BLaER1 treated with 17β-estradiol and CSF1 and Interleukin-3, amounts not matched to agents 10 nM and 100 nM (cell line): ENCODE measurements at regions not wholly inside any gene's neighbourhood (a gene's known extent, or its start where the extent isn't known, plus 50 kb on each side); places are given as distances from the start of the nearest gene placed in this dataset.
A peak's percentile ranks its signal among the peaks of the same experiment; 100 is the strongest.

Experiments
- H3K27ac ChIP-seq, 11 experiments: shearing (Covaris generic); formaldehyde crosslinking; 2 replicates each; pipeline ENCODE4 v1.8.1; 2022
- H3K27me3 ChIP-seq, 11 experiments: shearing (Covaris generic); formaldehyde crosslinking; 2 replicates each; pipeline ENCODE4 v1.8.1; 2022
- H3K36me3 ChIP-seq, 11 experiments: shearing (Covaris generic); formaldehyde crosslinking; 2 replicates each; pipeline ENCODE4 v1.8.1; 2022
- H3K4me1 ChIP-seq, 10 experiments: shearing (Covaris generic); formaldehyde crosslinking; 2 replicates each; pipeline ENCODE4 v1.8.1; 2022
- H3K4me2 ChIP-seq, 11 experiments: shearing (Covaris generic); formaldehyde crosslinking; 2 replicates each; pipeline ENCODE4 v1.8.1; 2022
- H3K4me3 ChIP-seq, 10 experiments: shearing (Covaris generic); formaldehyde crosslinking; 2 replicates each; pipeline ENCODE4 v1.8.1; 2022
- H3K9ac ChIP-seq, 11 experiments: shearing (Covaris generic); formaldehyde crosslinking; 2 replicates each; pipeline ENCODE4 v1.8.1; 2022
- H3K9me3 ChIP-seq, 11 experiments: shearing (Covaris generic); formaldehyde crosslinking; replicated peaks in 1 of 11; 2 replicates each; pipeline ENCODE4 v1.8.1; 2022
- H4K20me1 ChIP-seq, 11 experiments: shearing (Covaris generic); formaldehyde crosslinking; 2 replicates each; pipeline ENCODE4 v1.8.1; 2022
- Cebpa-rat ChIP-seq, 11 experiments: shearing (Covaris generic); IDR thresholded peaks; 2 replicates each; pipeline ENCODE4 v1.8.1; 2022

- no peak overlapping the region for H3K9ac ChIP-seq
- no peak for TF ChIP-seq Cebpa-rat (IDR thresholded peaks at IDR 0.05)
- H3K27me3 ChIP-seq: 0 out of 22 replicates have a peak, but pooled peaks cover 0 to 10% (median 0%) of the 10 kb centered on the region in 11 experiments
- no peak overlapping the region for H3K27ac ChIP-seq
- H3K36me3 ChIP-seq: no peaks in the 10 kb centered on the region
- H3K9me3 ChIP-seq: no peaks in the 10 kb centered on the region
- H3K4me2 ChIP-seq: no peak overlapping the region
- peaks cover 0 to 30% (median 20%) of the 10 kb centered on the region in 10 experiments; a peak in 16 of 20 replicates for H3K4me1 ChIP-seq
- H4K20me1 ChIP-seq: no peaks in the 10 kb centered on the region
- no peak overlapping the region for H3K4me3 ChIP-seq
Measured at GRCh38 chr6:14047151-14047740, 70.3 kb upstream of the CD83 start.

GRCh38 chr6:14048837-14049236 lies 68.7 kb upstream of the CD83 start:
- H3K27me3 ChIP-seq: 0 out of 22 replicates have a peak, but pooled peaks cover 0 to 3% (median 0%) of the 10 kb centered on the region in 11 experiments
- 0 out of 22 replicates have a peak, but pooled peaks of 1 of the 11 experiments have one; percentile 12 for TF ChIP-seq Cebpa-rat (IDR thresholded peaks at IDR 0.05)
- H4K20me1 ChIP-seq: no peaks in the 10 kb centered on the region
- no peaks in the 10 kb centered on the region for H3K36me3 ChIP-seq
- H3K9ac ChIP-seq: no peak overlapping the region
- peaks cover 5 to 15% (median 13%) of the 10 kb centered on the region in 10 experiments; a peak in 18 of 20 replicates for H3K4me1 ChIP-seq
- no peak overlapping the region for H3K4me2 ChIP-seq
- H3K27ac ChIP-seq: no peak overlapping the region
- no peaks in the 10 kb centered on the region for H3K9me3 ChIP-seq
- no peak overlapping the region for H3K4me3 ChIP-seq

GRCh38 chr6:14051355-14051754 lies 66.2 kb upstream of the CD83 start:
- H3K4me3 ChIP-seq: no peak overlapping the region
- H3K9ac ChIP-seq: no peak overlapping the region
- H3K4me2 ChIP-seq: no peak overlapping the region
- peaks cover 0 to 14% (median 0%) of the 10 kb centered on the region in 10 experiments; a peak in 2 of 20 replicates for H3K4me1 ChIP-seq
- H3K27me3 ChIP-seq: no peaks in the 10 kb centered on the region
- H3K9me3 ChIP-seq: no peaks in the 10 kb centered on the region
- H3K36me3 ChIP-seq: no peaks in the 10 kb centered on the region
- H4K20me1 ChIP-seq: no peaks in the 10 kb centered on the region
- no peak for TF ChIP-seq Cebpa-rat (IDR thresholded peaks at IDR 0.05)
- H3K27ac ChIP-seq: no peak overlapping the region

GRCh38 chr6:14053811-14054210 lies 63.8 kb upstream of the CD83 start:
- Histone ChIP-seq H4K20me1 (no peaks in the 10 kb centered on the region), H3K27ac (peak overlapping the region in 2 of 11 experiments; percentile 19 to 27; a peak in 2 of 22 replicates), H3K27me3 (no peaks in the 10 kb centered on the region), H3K9ac (no peak overlapping the region), H3K4me2 (peak overlapping the region in 2 of 11 experiments; percentile 5 to 17; a peak in 2 of 22 replicates), H3K4me3 (no peak overlapping the region), H3K9me3 (no peaks in the 10 kb centered on the region), H3K4me1 (peaks cover 0 to 14% (median 0%) of the 10 kb centered on the region in 10 experiments; a peak in 2 of 20 replicates), H3K36me3 (no peaks in the 10 kb centered on the region)
- TF ChIP-seq Cebpa-rat (IDR thresholded peaks at IDR 0.05): no peak

GRCh38 chr6:14055541-14055940 lies 62.0 kb upstream of the CD83 start:
- Histone ChIP-seq H3K27me3 (no peaks in the 10 kb centered on the region), H3K36me3 (no peaks in the 10 kb centered on the region), H4K20me1 (no peaks in the 10 kb centered on the region), H3K9me3 (no peaks in the 10 kb centered on the region), H3K4me1 (peaks cover 0 to 14% (median 0%) of the 10 kb centered on the region in 10 experiments; a peak in 2 of 20 replicates), H3K27ac (no peak overlapping the region), H3K4me2 (no peak overlapping the region), H3K4me3 (no peak overlapping the region), H3K9ac (no peak overlapping the region)
- TF ChIP-seq Cebpa-rat (IDR thresholded peaks at IDR 0.05): no peak

GRCh38 chr6:14058029-14058695 lies 59.4 kb upstream of the CD83 start:
- no peak for TF ChIP-seq Cebpa-rat (IDR thresholded peaks at IDR 0.05)
- Histone ChIP-seq H3K27me3 (no peaks in the 10 kb centered on the region), H3K4me1 (peaks cover 0 to 14% (median 0%) of the 10 kb centered on the region in 10 experiments; a peak in 2 of 20 replicates), H3K9ac (no peak overlapping the region), H3K36me3 (no peaks in the 10 kb centered on the region), H3K4me2 (no peak overlapping the region), H4K20me1 (no peaks in the 10 kb centered on the region), H3K9me3 (peaks cover 14 to 19% (median 17%) of the 10 kb centered on the region in 11 experiments), H3K27ac (no peak overlapping the region), H3K4me3 (no peak overlapping the region)

GRCh38 chr6:14058735-14059134 lies 58.8 kb upstream of the CD83 start:
- Histone ChIP-seq H3K4me3 (no peak overlapping the region), H3K27ac (no peak overlapping the region), H3K27me3 (no peaks in the 10 kb centered on the region), H3K4me1 (peaks cover 0 to 8% (median 0%) of the 10 kb centered on the region in 10 experiments; a peak in 2 of 20 replicates), H3K36me3 (no peaks in the 10 kb centered on the region), H3K9me3 (peaks cover 14 to 22% (median 17%) of the 10 kb centered on the region in 11 experiments), H3K9ac (no peak overlapping the region), H4K20me1 (no peaks in the 10 kb centered on the region), H3K4me2 (no peak overlapping the region)
- no peak for TF ChIP-seq Cebpa-rat (IDR thresholded peaks at IDR 0.05)

- TF ChIP-seq Cebpa-rat (IDR thresholded peaks at IDR 0.05): no peak
- H3K27ac ChIP-seq: no peak overlapping the region
- no peak overlapping the region for H3K4me3 ChIP-seq
- no peaks in the 10 kb centered on the region for H3K36me3 ChIP-seq
- H3K9ac ChIP-seq: no peak overlapping the region
- no peaks in the 10 kb centered on the region for H3K27me3 ChIP-seq
- no peaks in the 10 kb centered on the region for H4K20me1 ChIP-seq
- H3K4me1 ChIP-seq: no peaks in the 10 kb centered on the region
- H3K9me3 ChIP-seq: peaks cover 14 to 22% (median 17%) of the 10 kb centered on the region in 11 experiments
- no peak overlapping the region for H3K4me2 ChIP-seq
Measured at GRCh38 chr6:14059791-14060436, 57.7 kb upstream of the CD83 start.

GRCh38 chr6:14060971-14061370 lies 56.6 kb upstream of the CD83 start:
- no peak for TF ChIP-seq Cebpa-rat (IDR thresholded peaks at IDR 0.05)
- Histone ChIP-seq H3K4me2 (no peak overlapping the region), H3K9me3 (peaks cover 14 to 22% (median 17%) of the 10 kb centered on the region in 11 experiments), H3K4me3 (no peak overlapping the region), H3K4me1 (no peaks in the 10 kb centered on the region), H4K20me1 (no peaks in the 10 kb centered on the region), H3K27me3 (no peaks in the 10 kb centered on the region), H3K9ac (no peak overlapping the region), H3K36me3 (no peaks in the 10 kb centered on the region), H3K27ac (no peak overlapping the region)
